H1 (cell line): ENCODE measurements at regions not wholly inside any gene's neighbourhood (a gene's known extent, or its start where the extent isn't known, plus 50 kb on each side); places are given as distances from the start of the nearest gene placed in this dataset.

ENCODE experiments used
- CTCF ChIA-PET: fragments of 300-600 bp; sonication (Branson Sonifier 250); formaldehyde crosslinking; loops from one replicate; lab custom pipeline; 2021; ENCODE audit not compliant: partially characterized antibody; lab: Charles Lee
- POLR2A ChIA-PET: fragments of 300-600 bp; sonication (Branson Sonifier 250); formaldehyde crosslinking; loops from one replicate; lab custom pipeline; 2021; ENCODE audit warnings: inconsistent platforms; ENCODE audit not compliant: partially characterized antibody; lab: Charles Lee
- DNase-seq, 2 experiments: peaks; one replicate each; pipeline versions ENCODE4 v3.0.0 to v3.0.0-alpha.2; 2010 to 2022; ENCODE audit warnings: low spot score in 2 of 2, low read depth in 1 of 2, mixed read lengths in 1 of 2
- FAIRE-seq: peaks from 2 replicates; lab custom pipeline; 2011; peaks lifted over from hg19 to GRCh38; lab: Jason Lieb, UNC
- H2AFZ ChIP-seq: 2 replicates; pipeline ENCODE4 v1.8.1; 2012; ENCODE audit warnings: low read length, inconsistent platforms
- H2AK5ac ChIP-seq: 2 replicates; pipeline ENCODE4 v1.6.1; 2013; ENCODE audit warnings: low read depth, low read length
- H2BK120ac ChIP-seq: replicated peaks from 2 replicates; pipeline ENCODE3; 2013; ENCODE audit warnings: low read depth, low read length, inconsistent platforms
- H2BK12ac ChIP-seq: 2 replicates; pipeline ENCODE4 v1.6.1; 2013; ENCODE audit warnings: low read depth, low read length
- H2BK15ac ChIP-seq: 2 replicates; pipeline ENCODE4 v1.6.1; 2013; ENCODE audit warnings: low read length
- H2BK20ac ChIP-seq: 2 replicates; pipeline ENCODE4 v1.6.1; 2013; ENCODE audit warnings: low read length
- H2BK5ac ChIP-seq: 2 replicates; pipeline ENCODE4 v1.6.1; 2013; ENCODE audit warnings: low read depth, low read length
- H3K14ac ChIP-seq: 2 replicates; pipeline ENCODE4 v1.6.1; 2013; ENCODE audit warnings: inconsistent platforms; ENCODE audit not compliant: insufficient read length
- H3K18ac ChIP-seq: 2 replicates; pipeline ENCODE4 v1.6.1; 2013; ENCODE audit warnings: low read length; ENCODE audit errors: extremely low read depth
- H3K23ac ChIP-seq: 2 replicates; pipeline ENCODE4 v1.6.1; 2013; ENCODE audit warnings: inconsistent platforms; ENCODE audit not compliant: insufficient read length
- H3K23me2 ChIP-seq: 2 replicates; pipeline ENCODE4 v1.6.1; 2013; ENCODE audit warnings: low read depth, low read length
- H3K27ac ChIP-seq: 2 replicates; pipeline ENCODE4 v1.6.1; 2011; ENCODE audit warnings: low read depth, low read length, inconsistent platforms
- H3K27me3 ChIP-seq, 4 experiments: replicated peaks in 1 of 4; 1 replicate in 1 of 4; 2 replicates in 3 of 4; pipeline versions ENCODE4 v1.6.1 to v1.8.1; 2011 to 2013; ENCODE audit warnings: low read length in 3 of 4, mild to moderate bottlenecking in 3 of 4, inconsistent platforms in 2 of 4, mixed read lengths in 2 of 4, moderate library complexity in 1 of 4; ENCODE audit not compliant: control insufficient read depth in 3 of 4, insufficient read depth in 3 of 4; ENCODE audit errors: extremely low read depth in 1 of 4
- H3K36me3 ChIP-seq, 4 experiments: 2 replicates each; pipeline versions ENCODE4 v1.6.1 to v1.8.1; 2011 to 2013; ENCODE audit warnings: mild to moderate bottlenecking in 4 of 4, low read length in 3 of 4, moderate library complexity in 2 of 4, control low read depth in 1 of 4, inconsistent platforms in 1 of 4; ENCODE audit not compliant: insufficient read depth in 4 of 4, control insufficient read depth in 2 of 4
- H3K4ac ChIP-seq: replicated peaks from 2 replicates; pipeline ENCODE3; 2013; ENCODE audit warnings: low read length, low read depth, mixed read lengths, inconsistent platforms; ENCODE audit not compliant: insufficient read length
- H3K4me1 ChIP-seq, 4 experiments: replicated peaks in 1 of 4; 1 replicate in 1 of 4; 2 replicates in 3 of 4; pipeline versions ENCODE4 v1.6.1 to v1.8.1; 2011 to 2013; ENCODE audit warnings: low read length in 3 of 4, inconsistent platforms in 2 of 4, mixed read lengths in 1 of 4; ENCODE audit not compliant: insufficient read depth in 4 of 4, control insufficient read depth in 3 of 4
- H3K4me2 ChIP-seq, 2 experiments: 2 replicates each; pipeline versions ENCODE4 v1.6.1 to v1.8.1; 2011 to 2013; ENCODE audit warnings: low read depth in 2 of 2, low read length in 2 of 2, control low read depth in 1 of 2, inconsistent platforms in 1 of 2, mild to moderate bottlenecking in 1 of 2; ENCODE audit not compliant: insufficient read depth in 1 of 2
- H3K4me3 ChIP-seq, 4 experiments: fragments of 200-600, 300-600 bp in 1 of 4; sonication (generic), shearing (Covaris generic), sonication (Bioruptor Twin) in 1 of 4; 2 replicates each; pipeline versions ENCODE4 v1.5.1 to v1.8.1; 2011 to 2016; ENCODE audit warnings: low read length in 4 of 4, low read depth in 3 of 4, control low read depth in 2 of 4, inconsistent platforms in 2 of 4, mild to moderate bottlenecking in 2 of 4, mixed read lengths in 1 of 4, moderate library complexity in 1 of 4; ENCODE audit not compliant: insufficient read depth in 2 of 4; ENCODE audit errors: extremely low read depth in 1 of 4
- H3K56ac ChIP-seq: replicated peaks from 2 replicates; pipeline ENCODE3; 2013; ENCODE audit warnings: low read depth, mild to moderate bottlenecking, mixed read lengths, low read length, inconsistent platforms; ENCODE audit not compliant: insufficient read length
- H3K79me1 ChIP-seq: 2 replicates; pipeline ENCODE4 v1.6.1; 2013; ENCODE audit warnings: low read depth, low read length, control low read depth
- H3K79me2 ChIP-seq, 2 experiments: 2 replicates each; pipeline versions ENCODE4 v1.6.1 to v1.8.1; 2012 to 2013; ENCODE audit warnings: low read length in 2 of 2, mild to moderate bottlenecking in 2 of 2, inconsistent platforms in 1 of 2; ENCODE audit not compliant: insufficient read depth in 2 of 2, control insufficient read depth in 1 of 2
- H3K9ac ChIP-seq, 4 experiments: replicated peaks in 1 of 4; 1 replicate in 1 of 4; 2 replicates in 3 of 4; pipeline versions ENCODE4 v1.6.1 to v1.8.1; 2011 to 2013; ENCODE audit warnings: low read depth in 3 of 4, low read length in 3 of 4, control low read depth in 2 of 4, mild to moderate bottlenecking in 2 of 4, moderate library complexity in 2 of 4, inconsistent platforms in 1 of 4; ENCODE audit errors: extremely low read depth in 1 of 4
- H3K9me3 ChIP-seq, 2 experiments: 2 replicates each; pipeline versions ENCODE4 v1.6.1 to v1.8.1; 2012 to 2013; ENCODE audit warnings: mild to moderate bottlenecking in 2 of 2, moderate library complexity in 2 of 2, control low read depth in 1 of 2, inconsistent platforms in 1 of 2, low read depth in 1 of 2, low read length in 1 of 2, mixed read lengths in 1 of 2; ENCODE audit not compliant: insufficient read depth in 2 of 2
- H4K20me1 ChIP-seq, 2 experiments: replicated peaks in 1 of 2; 2 replicates each; pipeline versions ENCODE3 to v1.8.1; 2011 to 2013; ENCODE audit warnings: inconsistent platforms in 2 of 2, low read length in 2 of 2, mild to moderate bottlenecking in 1 of 2; ENCODE audit not compliant: insufficient read depth in 2 of 2, control insufficient read depth in 1 of 2
- H4K5ac ChIP-seq: 2 replicates; pipeline ENCODE4 v1.6.1; 2013; ENCODE audit warnings: low read length, low read depth, mixed read lengths, inconsistent platforms; ENCODE audit not compliant: insufficient read length
- H4K8ac ChIP-seq: 2 replicates; pipeline ENCODE4 v1.8.0; 2013; ENCODE audit warnings: mild to moderate bottlenecking, moderate library complexity, low read length, inconsistent platforms; ENCODE audit not compliant: insufficient read depth; ENCODE audit errors: extremely low read depth
- H4K91ac ChIP-seq: replicated peaks from 2 replicates; pipeline ENCODE3; 2013; ENCODE audit warnings: low read length, mixed read lengths, inconsistent platforms; ENCODE audit not compliant: insufficient read length
- CBX8 ChIP-seq: fragments of 300-800, 300-1000 bp; sonication (generic); IDR thresholded peaks from 2 replicates; pipeline ENCODE4 v1.7.1; 2016; ENCODE audit warnings: low read depth, low read length, borderline replicate concordance
- GTF2F1 ChIP-seq: IDR thresholded peaks from 2 replicates; pipeline ENCODE4 v1.6.1; 2012; ENCODE audit warnings: low read depth, low read length, improper control_type of control experiment, borderline replicate concordance
- TEAD4 ChIP-seq: IDR thresholded peaks from 2 replicates; pipeline ENCODE4 v1.6.1; 2012; ENCODE audit warnings: low read depth, low read length, inconsistent platforms, mixed read lengths
- WGBS, 2 experiments: shearing (Covaris generic) in 1 of 2; methylation state at CpG; one replicate each; pipeline versions ENCODE4 v1.1.6 to v1.1.7; 2013 to 2015; ENCODE audit warnings: low lambda C conversion rate in 2 of 2, mixed read lengths in 2 of 2, inconsistent platforms in 1 of 2, low coverage in 1 of 2, missing lambda C conversion rate in 1 of 2; ENCODE audit not compliant: insufficient replicate concordance in 2 of 2, insufficient coverage in 1 of 2, insufficient read length in 1 of 2; ENCODE audit errors: extremely low coverage in 1 of 2, missing lambda C conversion rate in 1 of 2; 5-methylcytosine and 5-hydroxymethylcytosine counted together

DNA sequence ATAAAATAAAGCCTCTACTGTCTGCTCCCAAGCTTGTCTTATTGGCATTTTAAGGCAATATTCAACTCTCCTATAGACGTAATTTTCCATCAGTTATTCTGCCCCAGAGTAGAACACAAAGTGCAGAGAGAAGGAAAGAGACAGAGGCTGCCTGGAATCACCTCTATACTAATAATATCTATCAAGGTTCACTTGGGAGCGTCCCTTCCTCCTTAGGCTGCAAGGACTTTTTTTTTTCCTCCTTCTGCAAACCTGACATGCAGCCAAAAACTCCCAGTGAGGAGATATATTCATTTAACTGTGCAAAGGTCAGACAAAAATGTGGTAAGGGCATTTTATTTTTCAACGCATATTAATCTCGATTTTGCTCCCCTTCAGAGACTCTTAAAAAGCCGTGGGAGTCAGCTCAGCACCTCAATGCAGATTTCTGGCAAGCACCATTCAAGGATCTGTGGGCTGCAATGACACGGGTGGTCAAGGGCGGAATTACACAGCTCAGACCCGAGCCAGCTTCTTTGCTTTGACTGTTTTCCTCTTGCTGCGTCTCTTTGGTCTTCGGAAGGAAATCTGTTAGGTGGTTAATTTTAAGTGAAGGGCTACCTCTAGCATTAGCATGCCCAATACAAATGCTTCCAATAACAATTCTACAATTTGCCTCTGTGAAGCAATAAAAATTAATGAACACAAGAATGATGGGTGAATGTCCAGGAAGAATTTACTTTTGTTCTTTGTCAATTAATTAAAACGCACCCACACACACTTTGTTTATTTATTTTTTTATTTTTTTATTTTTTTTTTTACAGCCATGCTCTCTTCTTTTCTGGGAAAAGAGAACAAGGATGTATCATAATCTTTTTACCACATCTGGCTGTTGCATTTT is 587.7 kb upstream of the GRAMD2B start:
- Histone ChIP-seq H3K9me3 (0 out of 4 replicates have a peak, but pooled peaks cover 0 to 2% of the 10 kb centered on the region in 2 experiments), H3K4ac (no peak overlapping the region), H3K23me2 (no peaks in the 10 kb centered on the region), H2BK120ac (no peak overlapping the region), H4K8ac (no peak overlapping the region), H3K4me3 (no peak overlapping the region), H3K27ac (no peak overlapping the region), H3K18ac (no peak overlapping the region), H2AK5ac (no peak overlapping the region), H2BK12ac (no peak overlapping the region), H3K4me2 (no peak overlapping the region), H3K23ac (no peak overlapping the region), H2BK15ac (no peak overlapping the region), H4K91ac (no peak overlapping the region), H2AFZ (peak overlapping the region; percentile 41; the same call in 1 of the 2 replicates), H3K4me1 (peaks cover 0 to 9% (median 6%) of the 10 kb centered on the region in 4 experiments; a peak in 4 of 7 replicates), H3K79me2 (no peaks in the 10 kb centered on the region), H2BK5ac (no peak overlapping the region), H2BK20ac (no peak overlapping the region), H3K27me3 (no peaks in the 10 kb centered on the region), H3K9ac (no peak overlapping the region), H3K14ac (no peak overlapping the region), H3K56ac (no peak overlapping the region), H4K5ac (no peak overlapping the region), H3K36me3 (no peaks in the 10 kb centered on the region), H3K79me1 (no peaks in the 10 kb centered on the region), H4K20me1 (no peaks in the 10 kb centered on the region)
- DNase-seq = peak; percentile 47 to 52
- FAIRE-seq = peak; percentile 86
- ChIA-PET CTCF (interaction anchor here (0.6 to 2.4 kb wide), 21 partner anchors 11 to 1116 kb away, joined by 3 to 13 read pairs (median 3); no protein-coding TSS in a partner anchor), POLR2A (no interaction called here)
- 50% methylated on average over 11 of the region's 11 CpGs; no CpG with 5 or more reads in 1 of the 2 experiments for WGBS, 2 experiments
- no peak for TF ChIP-seq TEAD4
- no peak for TF ChIP-seq CBX8
- TF ChIP-seq GTF2F1 = no peak
